Liver (tissue), 8 donors: ENCODE measurements at regions not wholly inside any gene's neighbourhood (a gene's known extent, or its start where the extent isn't known, plus 50 kb on each side); places are given as distances from the start of the nearest gene placed in this dataset.

Source experiments
- DNase-seq: peaks from one replicate; pipeline ENCODE4 v3.0.0-alpha.2; 2017; ENCODE audit warnings: low spot score
- H3K27ac ChIP-seq, 2 donors: one replicate each; pipeline ENCODE4 v1.7.0; 2013; ENCODE audit warnings: inconsistent platforms in 2 of 2, low read length in 2 of 2, control low read depth in 1 of 2, low read depth in 1 of 2, mild to moderate bottlenecking in 1 of 2
- H3K27me3 ChIP-seq, 4 donors: one replicate each; pipeline versions ENCODE4 v1.6.1 to v1.7.0; 2013; ENCODE audit warnings: low read length in 3 of 4, inconsistent platforms in 1 of 4, mild to moderate bottlenecking in 1 of 4, moderate library complexity in 1 of 4; ENCODE audit not compliant: control insufficient read depth in 4 of 4, insufficient read depth in 4 of 4
- H3K36me3 ChIP-seq, 4 donors: one replicate each; pipeline versions ENCODE4 v1.6.1 to v1.7.0; 2013; ENCODE audit warnings: low read length in 3 of 4, mild to moderate bottlenecking in 3 of 4, low read depth in 1 of 4, moderate library complexity in 1 of 4; ENCODE audit not compliant: control insufficient read depth in 4 of 4, insufficient read depth in 3 of 4
- H3K4me1 ChIP-seq, 4 donors: one replicate each; pipeline versions ENCODE4 v1.6.1 to v1.7.0; 2013; ENCODE audit warnings: low read length in 3 of 4, mild to moderate bottlenecking in 3 of 4, moderate library complexity in 1 of 4; ENCODE audit not compliant: control insufficient read depth in 4 of 4, insufficient read depth in 4 of 4
- H3K4me3 ChIP-seq, 3 donors: one replicate each; pipeline versions ENCODE4 v1.6.1 to v1.7.0; 2013; ENCODE audit warnings: low read length in 3 of 3, control low read depth in 1 of 3, low read depth in 1 of 3, mild to moderate bottlenecking in 1 of 3
- H3K9ac ChIP-seq, 2 donors: one replicate each; pipeline ENCODE4 v1.7.0; 2013; ENCODE audit warnings: low read length in 2 of 2, mild to moderate bottlenecking in 2 of 2, moderate library complexity in 2 of 2, control low read depth in 1 of 2, low read depth in 1 of 2
- H3K9me3 ChIP-seq, 4 donors: one replicate each; pipeline versions ENCODE4 v1.6.1 to v1.7.0; 2013; ENCODE audit warnings: low read length in 3 of 4; ENCODE audit not compliant: control insufficient read depth in 4 of 4
- ATF3 ChIP-seq: IDR thresholded peaks from 2 replicates; pipeline ENCODE4 v1.6.1; 2016; ENCODE audit warnings: antibody characterized with exemption
- CTCF ChIP-seq: fragments of 150-350 bp; IDR thresholded peaks from 2 replicates; pipeline ENCODE4 v1.5.1; 2017; ENCODE audit warnings: improper control_type of control experiment, low read depth, low read length; ENCODE audit not compliant: missing input control
- EGR1 ChIP-seq, 2 donors: IDR thresholded peaks; 2 replicates each; pipeline ENCODE4 v1.6.1; 2016 to 2018; ENCODE audit warnings: antibody characterized with exemption in 2 of 2, low read depth in 2 of 2
- FOXA1 ChIP-seq: IDR thresholded peaks from 2 replicates; pipeline ENCODE4 v1.6.1; 2016; ENCODE audit warnings: antibody characterized with exemption
- FOXA2 ChIP-seq: IDR thresholded peaks from 2 replicates; pipeline ENCODE4 v1.6.1; 2016; ENCODE audit warnings: antibody characterized with exemption
- GABPA ChIP-seq, 2 donors: IDR thresholded peaks in 1 of 2; conservative IDR thresholded peaks in 1 of 2; 2 replicates each; pipeline ENCODE4 v1.6.1; 2016; ENCODE audit warnings: antibody characterized with exemption in 2 of 2, mild to moderate bottlenecking in 1 of 2, moderate library complexity in 1 of 2
- HNF4A ChIP-seq, 2 donors: conservative IDR thresholded peaks; 2 replicates each; pipeline ENCODE4 v1.6.1; 2016; ENCODE audit warnings: antibody characterized with exemption in 2 of 2, mild to moderate bottlenecking in 2 of 2
- HNF4G ChIP-seq: IDR thresholded peaks from 2 replicates; pipeline ENCODE4 v1.6.1; 2016; ENCODE audit warnings: antibody characterized with exemption
- JUND ChIP-seq, 2 donors: IDR thresholded peaks; 2 replicates each; pipeline ENCODE4 v1.6.1; 2016; ENCODE audit warnings: antibody characterized with exemption in 2 of 2
- MAX ChIP-seq: IDR thresholded peaks from 2 replicates; pipeline ENCODE4 v1.6.1; 2016; ENCODE audit warnings: antibody characterized with exemption
- NR2F2 ChIP-seq: IDR thresholded peaks from 2 replicates; pipeline ENCODE4 v1.6.1; 2016; ENCODE audit warnings: antibody characterized with exemption
- RAD21 ChIP-seq, 2 donors: IDR thresholded peaks; 2 replicates each; pipeline ENCODE4 v1.6.1; 2016; ENCODE audit warnings: antibody characterized with exemption in 2 of 2, mild to moderate bottlenecking in 2 of 2
- REST ChIP-seq: IDR thresholded peaks from 2 replicates; pipeline ENCODE4 v1.6.1; 2016; ENCODE audit warnings: antibody characterized with exemption, mild to moderate bottlenecking
- RXRA ChIP-seq, 2 donors: IDR thresholded peaks; 2 replicates each; pipeline ENCODE4 v1.6.1; 2017 to 2018; ENCODE audit warnings: antibody characterized with exemption in 2 of 2, mild to moderate bottlenecking in 1 of 2
- SP1 ChIP-seq: IDR thresholded peaks from 2 replicates; pipeline ENCODE4 v1.6.1; 2018; ENCODE audit warnings: antibody characterized with exemption, mild to moderate bottlenecking
- TAF1 ChIP-seq: conservative IDR thresholded peaks from 2 replicates; pipeline ENCODE4 v1.6.1; 2016; ENCODE audit warnings: antibody characterized with exemption, mild to moderate bottlenecking
- YY1 ChIP-seq: IDR thresholded peaks from 2 replicates; pipeline ENCODE4 v1.6.1; 2016; ENCODE audit warnings: antibody characterized with exemption, mild to moderate bottlenecking
- ZBTB33 ChIP-seq: IDR thresholded peaks from 2 replicates; pipeline ENCODE4 v1.6.1; 2016; ENCODE audit warnings: antibody characterized with exemption
- WGBS: extraction: QIAGEN DNeasy Blood & Tissue Kit; methylation state at CpG from one replicate; pipeline ENCODE4 v1.1.7; 2013; 5-methylcytosine and 5-hydroxymethylcytosine counted together
- donor health status: healthy.
- donor health status: healthy.
- donor health status: healthy.
- donor health status: healthy.
- donor health status: healthy.

- no peak for DNase-seq
- Histone ChIP-seq H3K4me3 (no peak overlapping the region), H3K9me3 (no peaks in the 10 kb centered on the region), H3K27me3 (no peaks in the 10 kb centered on the region), H3K27ac (no peak overlapping the region), H3K9ac (no peak overlapping the region), H3K4me1 (no peaks in the 10 kb centered on the region), H3K36me3 (no peaks in the 10 kb centered on the region)
- WGBS = 64% methylated on average over 1 of the region's 1 CpG
- TF ChIP-seq REST (no peak), GABPA (IDR thresholded peaks at IDR 0.05 in 1 of 2, conservative IDR thresholded peaks at IDR 0.05 in 1 of 2) (no peak), RXRA (IDR thresholded peaks at IDR 0.05) (no peak), HNF4A (conservative IDR thresholded peaks at IDR 0.05) (no peak), CTCF (no peak), ATF3 (no peak), ZBTB33 (no peak), FOXA1 (no peak), TAF1 (no peak), HNF4G (no peak), YY1 (no peak), JUND (IDR thresholded peaks at IDR 0.05) (no peak), MAX (no peak), RAD21 (IDR thresholded peaks at IDR 0.05) (no peak), SP1 (no peak), EGR1 (IDR thresholded peaks at IDR 0.05; ENCODE audit: low read depth in 2 of 2) (no peak), NR2F2 (no peak), FOXA2 (no peak)
Measured at GRCh38 chr2:12636837-12637581, 79.7 kb upstream of the TRIB2 start.
